MM.1S (cell line): ENCODE measurements at regions not wholly inside any gene's neighbourhood (a gene's known extent, or its start where the extent isn't known, plus 50 kb on each side); places are given as distances from the start of the nearest gene placed in this dataset.

Experiments
- DNase-seq: peaks from one replicate; pipeline ENCODE4 v3.0.0-alpha.2; 2015
- H2AFZ ChIP-seq: fragments of 300-600 bp; sonication (generic); 2 replicates; pipeline ENCODE4 v1.6.0; 2016; ENCODE audit warnings: antibody characterized with exemption, low read length
- H3F3A ChIP-seq: fragments of 300-600 bp; sonication (generic); 2 replicates; pipeline ENCODE4 v1.6.1; 2016; ENCODE audit warnings: mild to moderate bottlenecking, antibody characterized with exemption, low read length, moderate library complexity, mixed read lengths; ENCODE audit not compliant: insufficient read depth
- H3K27ac ChIP-seq: fragments of 300-600 bp; sonication (generic); 2 replicates; pipeline ENCODE4 v1.5.1; 2016; ENCODE audit warnings: mild to moderate bottlenecking, low read length
- H3K27me3 ChIP-seq: fragments of 300-600 bp; sonication (generic); replicated peaks from 2 replicates; pipeline ENCODE4 v1.6.0; 2016; ENCODE audit warnings: low read length; ENCODE audit not compliant: insufficient read depth
- H3K36me3 ChIP-seq: fragments of 300-600 bp; sonication (generic); replicated peaks from 2 replicates; pipeline ENCODE4 v1.6.1; 2016; ENCODE audit warnings: mild to moderate bottlenecking, low read length, mixed read lengths; ENCODE audit not compliant: insufficient read depth
- H3K4me1 ChIP-seq: fragments of 300-600 bp; sonication (generic); 2 replicates; pipeline ENCODE4 v1.6.1; 2016; ENCODE audit warnings: low read length, mixed read lengths
- H3K4me2 ChIP-seq: fragments of 300-600 bp; sonication (generic); 2 replicates; pipeline ENCODE4 v1.6.0; 2016; ENCODE audit warnings: low read depth, low read length
- H3K4me3 ChIP-seq: fragments of 300-600 bp; sonication (generic); 2 replicates; pipeline ENCODE4 v1.5.1; 2016; ENCODE audit warnings: low read length, mixed read lengths
- H3K79me2 ChIP-seq: fragments of 300-600 bp; sonication (generic); 2 replicates; pipeline ENCODE4 v1.6.1; 2016; ENCODE audit warnings: mixed run types, low read length, mixed read lengths
- H3K9ac ChIP-seq: fragments of 300-600 bp; sonication (generic); 2 replicates; pipeline ENCODE4 v1.6.1; 2016; ENCODE audit warnings: low read length, mixed read lengths
- H3K9me2 ChIP-seq: fragments of 300-600 bp; sonication (generic); replicated peaks from 2 replicates; pipeline ENCODE4 v1.6.1; 2016; ENCODE audit warnings: mild to moderate bottlenecking, low read length, mixed read lengths; ENCODE audit not compliant: insufficient read depth
- H3K9me3 ChIP-seq: fragments of 300-600 bp; sonication (generic); replicated peaks from 2 replicates; pipeline ENCODE4 v1.6.1; 2016; ENCODE audit warnings: mild to moderate bottlenecking, low read length, mixed read lengths; ENCODE audit not compliant: insufficient read depth
- H4K20me1 ChIP-seq: fragments of 300-600 bp; sonication (generic); 2 replicates; pipeline ENCODE4 v1.6.1; 2016; ENCODE audit warnings: mild to moderate bottlenecking, low read length, moderate library complexity, mixed read lengths; ENCODE audit not compliant: insufficient read depth
- EZH2 ChIP-seq: fragments of 300-600 bp; sonication (generic); optimal IDR thresholded peaks from 2 replicates; pipeline ENCODE3; 2017; ENCODE audit warnings: low read depth, mild to moderate bottlenecking, antibody characterized with exemption, low read length, mixed read lengths
- EZH2phosphoT487 ChIP-seq: fragments of 300-600 bp; sonication (generic); IDR thresholded peaks from 2 replicates; pipeline ENCODE4 v1.6.1; 2018; ENCODE audit warnings: antibody characterized with exemption, low read length
- TF ChIP-seq, protein P1 (sequence below): fragments of 300-600 bp; sonication (generic); IDR thresholded peaks from 2 replicates; pipeline ENCODE4 v1.5.1; 2016; ENCODE audit warnings: antibody characterized with exemption, low read length, mixed read lengths

- Histone ChIP-seq H4K20me1 (no peaks in the 10 kb centered on the region), H3K9ac (no peak overlapping the region), H3K27ac (no peak overlapping the region), H3K4me1 (no peaks in the 10 kb centered on the region), H3K9me3 (no peaks in the 10 kb centered on the region), H3F3A (no peaks in the 10 kb centered on the region), H3K4me2 (no peak overlapping the region), H3K36me3 (no peaks in the 10 kb centered on the region), H3K79me2 (no peaks in the 10 kb centered on the region), H3K4me3 (no peak overlapping the region), H3K27me3 (no peaks in the 10 kb centered on the region), H3K9me2 (no peaks in the 10 kb centered on the region), H2AFZ (no peak overlapping the region)
- no peak for DNase-seq
- TF ChIP-seq EZH2phosphoT487 = no peak
- TF ChIP-seq, protein P1, sequence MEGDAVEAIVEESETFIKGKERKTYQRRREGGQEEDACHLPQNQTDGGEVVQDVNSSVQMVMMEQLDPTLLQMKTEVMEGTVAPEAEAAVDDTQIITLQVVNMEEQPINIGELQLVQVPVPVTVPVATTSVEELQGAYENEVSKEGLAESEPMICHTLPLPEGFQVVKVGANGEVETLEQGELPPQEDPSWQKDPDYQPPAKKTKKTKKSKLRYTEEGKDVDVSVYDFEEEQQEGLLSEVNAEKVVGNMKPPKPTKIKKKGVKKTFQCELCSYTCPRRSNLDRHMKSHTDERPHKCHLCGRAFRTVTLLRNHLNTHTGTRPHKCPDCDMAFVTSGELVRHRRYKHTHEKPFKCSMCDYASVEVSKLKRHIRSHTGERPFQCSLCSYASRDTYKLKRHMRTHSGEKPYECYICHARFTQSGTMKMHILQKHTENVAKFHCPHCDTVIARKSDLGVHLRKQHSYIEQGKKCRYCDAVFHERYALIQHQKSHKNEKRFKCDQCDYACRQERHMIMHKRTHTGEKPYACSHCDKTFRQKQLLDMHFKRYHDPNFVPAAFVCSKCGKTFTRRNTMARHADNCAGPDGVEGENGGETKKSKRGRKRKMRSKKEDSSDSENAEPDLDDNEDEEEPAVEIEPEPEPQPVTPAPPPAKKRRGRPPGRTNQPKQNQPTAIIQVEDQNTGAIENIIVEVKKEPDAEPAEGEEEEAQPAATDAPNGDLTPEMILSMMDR = no peak
- TF ChIP-seq EZH2 = no peak
These were observed 95.8 kb upstream of the DSEL start for GRCh38 chr18:67612281-67612680.

DNA sequence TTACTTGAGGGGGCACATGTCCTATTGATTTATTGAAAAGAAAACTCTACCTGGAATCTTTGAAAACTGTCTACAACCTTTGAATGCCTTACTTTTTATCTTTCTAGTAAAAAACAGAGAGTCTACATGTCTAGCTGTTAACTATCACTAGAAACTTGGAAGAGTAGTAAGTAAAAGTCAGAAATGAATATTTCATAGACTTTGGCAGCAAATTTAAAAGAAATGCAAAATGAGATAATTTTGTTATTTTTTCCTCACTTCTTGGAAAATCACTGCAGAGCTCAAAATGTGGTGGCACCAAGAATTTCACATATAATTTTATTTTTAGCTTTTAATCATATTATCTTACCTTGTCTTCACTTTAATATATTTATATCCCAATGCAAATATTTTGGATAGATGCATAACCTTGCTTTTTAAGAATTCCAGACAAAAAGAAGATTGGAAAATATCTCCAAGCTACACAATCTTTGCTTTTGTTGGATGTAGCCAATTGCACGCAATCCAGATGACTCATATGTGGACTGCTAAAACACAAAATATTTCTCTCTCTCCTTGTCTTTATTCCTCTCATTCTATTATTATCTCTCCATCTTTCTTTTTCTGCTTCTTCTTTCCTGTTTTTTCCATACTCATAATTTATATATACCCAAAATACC, 92.2 kb upstream of the DSEL start:
- H3K4me1 ChIP-seq = no peaks in the 10 kb centered on the region
- H3K4me3 ChIP-seq = no peak overlapping the region
- H3K4me2 ChIP-seq = no peak overlapping the region
- no peaks in the 10 kb centered on the region for H3F3A ChIP-seq
- H3K36me3 ChIP-seq = no peaks in the 10 kb centered on the region
- H3K9me2 ChIP-seq = no peaks in the 10 kb centered on the region
- H3K27me3 ChIP-seq = no peaks in the 10 kb centered on the region
- DNase-seq = no peak
- H3K79me2 ChIP-seq = no peaks in the 10 kb centered on the region
- no peak overlapping the region for H3K27ac ChIP-seq
- no peaks in the 10 kb centered on the region for H3K9me3 ChIP-seq
- H2AFZ ChIP-seq = no peak overlapping the region
- no peak overlapping the region for H3K9ac ChIP-seq
- no peaks in the 10 kb centered on the region for H4K20me1 ChIP-seq
- no peak for TF ChIP-seq EZH2
- TF ChIP-seq, protein P1 = no peak
- TF ChIP-seq EZH2phosphoT487 = no peak

GRCh38 chr18:67608191-67608590, 91.7 kb upstream of the DSEL start:
- Histone ChIP-seq H3K27me3 (no peaks in the 10 kb centered on the region), H3K36me3 (no peaks in the 10 kb centered on the region), H3K9me3 (no peaks in the 10 kb centered on the region), H3K4me3 (no peak overlapping the region), H3K79me2 (no peaks in the 10 kb centered on the region), H3K9ac (no peak overlapping the region), H2AFZ (no peak overlapping the region), H4K20me1 (no peaks in the 10 kb centered on the region), H3K4me1 (no peaks in the 10 kb centered on the region), H3F3A (no peaks in the 10 kb centered on the region), H3K9me2 (no peaks in the 10 kb centered on the region), H3K4me2 (no peak overlapping the region), H3K27ac (no peak overlapping the region)
- TF ChIP-seq, protein P1 = no peak
- TF ChIP-seq EZH2phosphoT487 = no peak
- TF ChIP-seq EZH2 = no peak
- DNase-seq = no peak
